ENCODE measurements at regions not wholly inside any gene's neighbourhood (a gene's known extent, or its start where the extent isn't known, plus 50 kb on each side); places are given as distances from the start of the nearest gene placed in this dataset.
"Not testable (repeated sequence)": the region's sequence is repeated elsewhere in the genome, so short reads cannot be mapped to it uniquely, and the experiment has no call there.

GRCh38 chr10:124149189-124150042 is 56.0 kb upstream of the CHST15 start:
- DNase-seq (ENCODE audit: low read depth, low spot score): no peak

- not testable (repeated sequence) for DNase-seq (ENCODE audit: low read depth, low spot score)
These were observed 55.3 kb upstream of the CHST15 start for GRCh38 chr10:124148509-124149188.

- DNase-seq (ENCODE audit: low read depth, low spot score): no peak
These were observed 53.1 kb upstream of the CHST15 start for GRCh38 chr10:124146483-124146882.

- DNase-seq (ENCODE audit: low read depth, low spot score): no peak
These were observed 51.9 kb upstream of the CHST15 start for GRCh38 chr10:124145109-124145870.

- no peak for DNase-seq (ENCODE audit: low read depth, low spot score)
These were observed 51.1 kb upstream of the CHST15 start for GRCh38 chr10:124144536-124144935.

GRCh38 chr10:124143721-124144120 is 50.3 kb upstream of the CHST15 start:
- DNase-seq (ENCODE audit: low read depth, low spot score): no peak

All from ELF-1 (cell line).